LNCAP (cell line): ENCODE measurements at regions not wholly inside any gene's neighbourhood (a gene's known extent, or its start where the extent isn't known, plus 50 kb on each side); places are given as distances from the start of the nearest gene placed in this dataset.

Source experiments
- TF ChIP-seq, protein P1 (sequence below): fragments of 450-650 bp; IDR thresholded peaks from 2 replicates; pipeline ENCODE4 v1.5.1; 2017; ENCODE audit warnings: mild to moderate bottlenecking

- TF ChIP-seq, protein P1, sequence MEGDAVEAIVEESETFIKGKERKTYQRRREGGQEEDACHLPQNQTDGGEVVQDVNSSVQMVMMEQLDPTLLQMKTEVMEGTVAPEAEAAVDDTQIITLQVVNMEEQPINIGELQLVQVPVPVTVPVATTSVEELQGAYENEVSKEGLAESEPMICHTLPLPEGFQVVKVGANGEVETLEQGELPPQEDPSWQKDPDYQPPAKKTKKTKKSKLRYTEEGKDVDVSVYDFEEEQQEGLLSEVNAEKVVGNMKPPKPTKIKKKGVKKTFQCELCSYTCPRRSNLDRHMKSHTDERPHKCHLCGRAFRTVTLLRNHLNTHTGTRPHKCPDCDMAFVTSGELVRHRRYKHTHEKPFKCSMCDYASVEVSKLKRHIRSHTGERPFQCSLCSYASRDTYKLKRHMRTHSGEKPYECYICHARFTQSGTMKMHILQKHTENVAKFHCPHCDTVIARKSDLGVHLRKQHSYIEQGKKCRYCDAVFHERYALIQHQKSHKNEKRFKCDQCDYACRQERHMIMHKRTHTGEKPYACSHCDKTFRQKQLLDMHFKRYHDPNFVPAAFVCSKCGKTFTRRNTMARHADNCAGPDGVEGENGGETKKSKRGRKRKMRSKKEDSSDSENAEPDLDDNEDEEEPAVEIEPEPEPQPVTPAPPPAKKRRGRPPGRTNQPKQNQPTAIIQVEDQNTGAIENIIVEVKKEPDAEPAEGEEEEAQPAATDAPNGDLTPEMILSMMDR = no peak
Observed at GRCh38 chr15:37813306-37813705, 121.1 kb upstream of the TMCO5A start.

DNA sequence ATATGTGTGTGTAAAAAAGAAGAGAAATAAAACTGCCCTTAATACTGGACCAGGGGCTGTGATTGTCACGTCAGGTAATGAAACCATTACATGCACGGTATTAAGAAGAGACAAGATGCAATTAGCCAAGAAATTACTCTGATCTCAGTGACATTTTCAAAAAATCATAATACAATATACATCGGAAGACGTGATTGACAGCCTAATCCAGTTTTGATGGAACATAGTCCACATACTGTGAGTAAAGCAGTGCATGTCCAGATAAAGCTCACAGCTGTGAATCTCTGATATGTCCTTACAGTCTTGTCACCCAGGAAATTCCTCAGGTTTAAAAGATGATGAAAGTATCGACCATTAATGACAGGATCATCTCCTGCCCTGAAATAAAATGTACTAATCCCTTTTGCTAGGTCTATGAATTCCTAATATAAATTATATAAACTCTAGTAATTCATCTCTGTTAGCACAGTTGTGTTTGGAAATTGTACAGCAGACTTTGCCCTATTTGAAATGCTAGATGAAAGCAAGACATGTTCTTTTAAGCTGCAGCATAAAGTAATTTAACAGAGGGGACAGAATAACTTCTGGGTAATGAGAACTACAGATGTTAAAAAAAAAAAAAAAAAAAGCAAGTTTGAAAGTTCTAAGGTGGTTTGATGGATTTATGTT is 119.5 kb upstream of the TMCO5A start:
- TF ChIP-seq, protein P1 = no peak

- TF ChIP-seq, protein P1 = no peak
Observed at GRCh38 chr15:37818152-37818677, 116.2 kb upstream of the TMCO5A start.

- TF ChIP-seq, protein P1 = no peak
Observed at GRCh38 chr15:37819191-37819590, 115.2 kb upstream of the TMCO5A start.

- TF ChIP-seq, protein P1 = no peak
Observed at GRCh38 chr15:37820380-37821128, 113.9 kb upstream of the TMCO5A start.

- TF ChIP-seq, protein P1 = no peak
Observed at GRCh38 chr15:37823601-37824275, 110.7 kb upstream of the TMCO5A start.

GRCh38 chr15:37824717-37825382 is 109.6 kb upstream of the TMCO5A start:
- TF ChIP-seq, protein P1 = no peak
